ENCODE measurements at regions not wholly inside any gene's neighbourhood (a gene's known extent, or its start where the extent isn't known, plus 50 kb on each side); places are given as distances from the start of the nearest gene placed in this dataset.

GRCh38 chr5:107100121-107100520 lies 570.6 kb downstream of the EFNA5 start:
- ATAC-seq, result no peak
- TF ChIP-seq PPARA (CRISPR knock-in tag; IDR thresholded peaks at IDR 0.05; ENCODE audit: borderline replicate concordance) (no peak), TSHZ2 (CRISPR knock-in tag; IDR thresholded peaks at IDR 0.05) (no peak), ISL1 (CRISPR knock-in tag; IDR thresholded peaks at IDR 0.05) (no peak), ZFP3 (CRISPR knock-in tag; IDR thresholded peaks at IDR 0.05) (no peak), ESRRG (CRISPR knock-in tag; IDR thresholded peaks at IDR 0.05) (no peak), BACH2 (CRISPR knock-in tag; IDR thresholded peaks at IDR 0.05; ENCODE audit: borderline replicate concordance) (no peak), ZNF565 (CRISPR knock-in tag; conservative IDR thresholded peaks at IDR 0.05; ENCODE audit: low read depth) (no peak), ARNTL (CRISPR knock-in tag; IDR thresholded peaks at IDR 0.05; ENCODE audit: borderline replicate concordance, low read depth) (no peak), RARB (CRISPR knock-in tag; IDR thresholded peaks at IDR 0.05) (no peak), TCF4 (CRISPR knock-in tag; IDR thresholded peaks at IDR 0.05; ENCODE audit: borderline replicate concordance) (no peak), CSDC2 (CRISPR knock-in tag; IDR thresholded peaks at IDR 0.05) (no peak), GLIS3 (CRISPR knock-in tag; IDR thresholded peaks at IDR 0.05) (no peak), ZC3H10 (CRISPR knock-in tag; IDR thresholded peaks at IDR 0.05) (no peak)
- TF ChIP-seq, protein P1, sequence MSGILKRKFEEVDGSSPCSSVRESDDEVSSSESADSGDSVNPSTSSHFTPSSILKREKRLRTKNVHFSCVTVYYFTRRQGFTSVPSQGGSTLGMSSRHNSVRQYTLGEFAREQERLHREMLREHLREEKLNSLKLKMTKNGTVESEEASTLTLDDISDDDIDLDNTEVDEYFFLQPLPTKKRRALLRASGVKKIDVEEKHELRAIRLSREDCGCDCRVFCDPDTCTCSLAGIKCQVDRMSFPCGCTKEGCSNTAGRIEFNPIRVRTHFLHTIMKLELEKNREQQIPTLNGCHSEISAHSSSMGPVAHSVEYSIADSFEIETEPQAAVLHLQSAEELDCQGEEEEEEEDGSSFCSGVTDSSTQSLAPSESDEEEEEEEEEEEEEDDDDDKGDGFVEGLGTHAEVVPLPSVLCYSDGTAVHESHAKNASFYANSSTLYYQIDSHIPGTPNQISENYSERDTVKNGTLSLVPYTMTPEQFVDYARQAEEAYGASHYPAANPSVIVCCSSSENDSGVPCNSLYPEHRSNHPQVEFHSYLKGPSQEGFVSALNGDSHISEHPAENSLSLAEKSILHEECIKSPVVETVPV (CRISPR knock-in tag; IDR thresholded peaks at IDR 0.05), result no peak
- TF ChIP-seq, protein P2, sequence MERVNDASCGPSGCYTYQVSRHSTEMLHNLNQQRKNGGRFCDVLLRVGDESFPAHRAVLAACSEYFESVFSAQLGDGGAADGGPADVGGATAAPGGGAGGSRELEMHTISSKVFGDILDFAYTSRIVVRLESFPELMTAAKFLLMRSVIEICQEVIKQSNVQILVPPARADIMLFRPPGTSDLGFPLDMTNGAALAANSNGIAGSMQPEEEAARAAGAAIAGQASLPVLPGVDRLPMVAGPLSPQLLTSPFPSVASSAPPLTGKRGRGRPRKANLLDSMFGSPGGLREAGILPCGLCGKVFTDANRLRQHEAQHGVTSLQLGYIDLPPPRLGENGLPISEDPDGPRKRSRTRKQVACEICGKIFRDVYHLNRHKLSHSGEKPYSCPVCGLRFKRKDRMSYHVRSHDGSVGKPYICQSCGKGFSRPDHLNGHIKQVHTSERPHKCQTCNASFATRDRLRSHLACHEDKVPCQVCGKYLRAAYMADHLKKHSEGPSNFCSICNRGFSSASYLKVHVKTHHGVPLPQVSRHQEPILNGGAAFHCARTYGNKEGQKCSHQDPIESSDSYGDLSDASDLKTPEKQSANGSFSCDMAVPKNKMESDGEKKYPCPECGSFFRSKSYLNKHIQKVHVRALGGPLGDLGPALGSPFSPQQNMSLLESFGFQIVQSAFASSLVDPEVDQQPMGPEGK (CRISPR knock-in tag; IDR thresholded peaks at IDR 0.05; ENCODE audit: borderline replicate concordance), result no peak
- TF ChIP-seq, protein P3, sequence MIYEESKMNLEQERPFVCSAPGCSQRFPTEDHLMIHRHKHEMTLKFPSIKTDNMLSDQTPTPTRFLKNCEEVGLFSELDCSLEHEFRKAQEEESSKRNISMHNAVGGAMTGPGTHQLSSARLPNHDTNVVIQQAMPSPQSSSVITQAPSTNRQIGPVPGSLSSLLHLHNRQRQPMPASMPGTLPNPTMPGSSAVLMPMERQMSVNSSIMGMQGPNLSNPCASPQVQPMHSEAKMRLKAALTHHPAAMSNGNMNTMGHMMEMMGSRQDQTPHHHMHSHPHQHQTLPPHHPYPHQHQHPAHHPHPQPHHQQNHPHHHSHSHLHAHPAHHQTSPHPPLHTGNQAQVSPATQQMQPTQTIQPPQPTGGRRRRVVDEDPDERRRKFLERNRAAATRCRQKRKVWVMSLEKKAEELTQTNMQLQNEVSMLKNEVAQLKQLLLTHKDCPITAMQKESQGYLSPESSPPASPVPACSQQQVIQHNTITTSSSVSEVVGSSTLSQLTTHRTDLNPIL (CRISPR knock-in tag; IDR thresholded peaks at IDR 0.05; ENCODE audit: low read depth), result no peak

- ATAC-seq, result no peak
- no peak for TF ChIP-seq RARB (CRISPR knock-in tag; IDR thresholded peaks at IDR 0.05)
- TF ChIP-seq ESRRG (CRISPR knock-in tag; IDR thresholded peaks at IDR 0.05), result no peak
- 0 out of 2 replicates have a peak, but pooled peaks have one; percentile 53 for TF ChIP-seq ZFP3 (CRISPR knock-in tag; IDR thresholded peaks at IDR 0.05)
- no peak for TF ChIP-seq GLIS3 (CRISPR knock-in tag; IDR thresholded peaks at IDR 0.05)
- TF ChIP-seq, protein P3 (CRISPR knock-in tag; IDR thresholded peaks at IDR 0.05; ENCODE audit: low read depth), result no peak
- TF ChIP-seq TCF4 (CRISPR knock-in tag; IDR thresholded peaks at IDR 0.05; ENCODE audit: borderline replicate concordance), result 0 out of 2 replicates have a peak, but pooled peaks have one; percentile 32
- TF ChIP-seq BACH2 (CRISPR knock-in tag; IDR thresholded peaks at IDR 0.05; ENCODE audit: borderline replicate concordance), result no peak
- TF ChIP-seq CSDC2 (CRISPR knock-in tag; IDR thresholded peaks at IDR 0.05), result no peak
Measured at GRCh38 chr5:107099506-107099905, 571.2 kb downstream of the EFNA5 start.

DNA sequence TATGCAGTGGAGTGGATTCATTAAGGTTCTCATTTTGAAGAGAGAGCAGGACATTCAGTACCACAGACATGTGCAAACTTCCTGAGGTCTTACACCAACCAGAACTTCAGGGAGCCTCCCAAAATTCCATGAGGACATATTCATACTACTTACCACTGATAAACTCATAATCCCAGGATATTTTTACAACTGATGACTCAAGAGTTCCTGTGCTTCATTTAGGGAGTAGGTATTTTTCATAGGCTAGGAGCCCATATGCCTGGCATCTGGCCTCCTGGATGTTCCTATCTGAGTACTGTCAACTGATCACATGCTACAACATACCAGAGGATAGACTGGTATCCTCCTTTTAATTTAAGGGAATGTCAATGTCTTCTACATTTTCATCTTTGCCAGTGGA lies 578.0 kb downstream of the EFNA5 start:
- no peak for TF ChIP-seq TOX (CRISPR knock-in tag; IDR thresholded peaks at IDR 0.05; ENCODE audit: borderline replicate concordance)
- no peak for TF ChIP-seq TCF4 (CRISPR knock-in tag; IDR thresholded peaks at IDR 0.05; ENCODE audit: borderline replicate concordance)
- no peak for TF ChIP-seq PPARA (CRISPR knock-in tag; IDR thresholded peaks at IDR 0.05; ENCODE audit: borderline replicate concordance)
- TF ChIP-seq, protein P4, sequence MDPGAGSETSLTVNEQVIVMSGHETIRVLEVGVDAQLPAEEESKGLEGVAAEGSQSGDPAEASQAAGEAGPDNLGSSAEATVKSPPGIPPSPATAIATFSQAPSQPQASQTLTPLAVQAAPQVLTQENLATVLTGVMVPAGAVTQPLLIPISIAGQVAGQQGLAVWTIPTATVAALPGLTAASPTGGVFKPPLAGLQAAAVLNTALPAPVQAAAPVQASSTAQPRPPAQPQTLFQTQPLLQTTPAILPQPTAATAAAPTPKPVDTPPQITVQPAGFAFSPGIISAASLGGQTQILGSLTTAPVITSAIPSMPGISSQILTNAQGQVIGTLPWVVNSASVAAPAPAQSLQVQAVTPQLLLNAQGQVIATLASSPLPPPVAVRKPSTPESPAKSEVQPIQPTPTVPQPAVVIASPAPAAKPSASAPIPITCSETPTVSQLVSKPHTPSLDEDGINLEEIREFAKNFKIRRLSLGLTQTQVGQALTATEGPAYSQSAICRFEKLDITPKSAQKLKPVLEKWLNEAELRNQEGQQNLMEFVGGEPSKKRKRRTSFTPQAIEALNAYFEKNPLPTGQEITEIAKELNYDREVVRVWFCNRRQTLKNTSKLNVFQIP (CRISPR knock-in tag; IDR thresholded peaks at IDR 0.05; ENCODE audit: borderline replicate concordance, low read depth), result no peak
- TF ChIP-seq ZFP3 (CRISPR knock-in tag; IDR thresholded peaks at IDR 0.05), result no peak
- no peak for TF ChIP-seq RARB (CRISPR knock-in tag; IDR thresholded peaks at IDR 0.05)
- ATAC-seq, result no peak
